Hematopoietic multipotent progenitor cell treated with erythropoietin and hydrocortisone succinate and interleukin-3 and kit ligand, for 15 days (in vitro differentiated cells): ENCODE measurements at regions not wholly inside any gene's neighbourhood (a gene's known extent, or its start where the extent isn't known, plus 50 kb on each side); places are given as distances from the start of the nearest gene placed in this dataset.

Source experiments
- DNase-seq: peaks from one replicate; pipeline ENCODE4 v3.0.0-alpha.2; 2015; ENCODE audit warnings: low spot score

DNA sequence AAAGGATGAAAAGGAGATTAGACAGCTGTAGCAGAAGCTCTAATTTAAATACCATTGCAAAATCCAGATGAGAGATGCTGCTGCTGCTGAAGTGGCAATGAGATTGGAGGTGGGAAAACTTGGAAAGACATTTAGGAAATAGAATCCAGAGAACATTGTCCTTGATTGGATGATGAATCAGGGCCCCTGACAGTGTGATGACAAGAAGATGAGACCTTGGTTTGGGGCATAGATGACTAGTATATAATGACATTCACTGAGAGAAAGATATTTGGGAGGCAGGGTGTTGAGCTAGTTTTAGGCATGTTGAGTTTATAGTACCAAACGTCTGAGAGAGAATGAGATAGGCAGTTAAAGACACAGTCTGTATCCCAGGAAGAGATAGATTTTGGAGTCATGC, 311.5 kb upstream of the MPDZ start:
- no peak for DNase-seq

DNA sequence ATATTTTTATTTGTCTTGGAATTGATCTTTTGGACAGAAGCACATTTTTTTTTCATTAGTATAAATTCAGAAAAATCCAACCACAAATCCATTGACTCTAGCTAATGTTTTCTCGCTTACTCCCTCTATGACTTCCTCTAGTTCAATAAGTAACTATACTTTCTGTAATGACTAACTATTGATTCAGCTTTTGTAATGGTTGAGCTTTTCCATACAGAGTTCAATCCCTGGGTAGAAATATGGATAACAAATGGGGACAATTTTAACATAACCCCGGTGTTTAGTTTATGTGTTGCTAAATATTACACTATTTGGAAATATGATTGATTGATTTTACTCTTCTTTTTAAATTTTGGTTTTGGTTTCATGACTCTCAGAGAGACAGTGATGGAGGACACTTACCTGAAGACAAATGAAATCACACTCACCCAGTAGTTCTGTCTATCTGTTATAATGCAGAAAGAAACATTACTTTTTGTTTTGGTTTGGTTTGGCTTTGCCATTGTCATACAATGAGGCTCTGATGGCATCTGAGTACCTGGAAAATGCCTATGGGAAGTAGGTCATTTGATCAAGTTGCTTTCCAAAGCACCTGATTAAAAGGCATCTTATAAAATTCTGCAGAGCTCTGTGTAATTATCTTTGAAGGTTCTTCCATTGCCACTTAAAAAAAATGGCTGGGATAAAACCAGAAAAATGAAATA, 309.7 kb upstream of the MPDZ start:
- DNase-seq = no peak

DNA sequence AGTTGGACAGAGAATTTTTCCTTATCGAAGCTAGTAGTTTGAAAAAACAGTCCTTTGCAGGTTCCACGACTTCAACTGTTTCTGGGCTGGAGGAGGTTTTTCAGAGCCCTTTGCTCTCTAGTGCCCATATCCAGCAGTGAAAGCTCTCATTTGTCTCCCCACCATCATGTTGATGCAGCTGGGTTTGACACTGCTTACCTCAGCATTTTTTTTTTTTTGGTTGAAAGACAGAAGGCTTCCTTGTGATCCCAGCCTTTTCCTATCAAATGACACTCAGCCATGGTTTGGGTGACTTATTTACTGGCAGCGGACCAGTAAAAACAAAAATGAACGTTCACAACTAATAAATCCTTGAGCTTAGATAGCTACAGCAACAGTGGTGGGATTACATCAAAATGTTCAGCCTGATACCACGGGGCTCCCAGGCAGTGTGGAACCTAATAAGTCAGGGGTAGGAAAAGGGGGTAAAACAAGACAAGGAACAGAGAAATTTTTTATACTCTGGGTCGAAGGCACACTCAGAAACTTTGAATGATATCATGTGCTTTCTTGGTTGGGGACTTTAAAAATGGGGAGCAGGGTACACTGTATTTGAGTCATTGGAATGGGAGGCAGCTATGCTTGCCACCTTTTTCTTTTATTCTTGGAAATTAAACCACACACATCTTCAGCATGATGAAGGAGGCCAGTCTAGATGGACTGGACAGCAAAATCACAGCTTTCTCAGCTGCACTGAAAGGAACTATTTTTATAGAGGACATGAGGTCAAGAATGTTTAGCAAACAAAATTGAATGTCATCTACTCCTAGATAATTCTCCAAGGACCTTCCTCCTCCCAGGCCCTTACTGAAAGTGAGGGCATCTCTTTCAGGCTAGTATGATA, 308.9 kb upstream of the MPDZ start:
- DNase-seq = no peak

DNA sequence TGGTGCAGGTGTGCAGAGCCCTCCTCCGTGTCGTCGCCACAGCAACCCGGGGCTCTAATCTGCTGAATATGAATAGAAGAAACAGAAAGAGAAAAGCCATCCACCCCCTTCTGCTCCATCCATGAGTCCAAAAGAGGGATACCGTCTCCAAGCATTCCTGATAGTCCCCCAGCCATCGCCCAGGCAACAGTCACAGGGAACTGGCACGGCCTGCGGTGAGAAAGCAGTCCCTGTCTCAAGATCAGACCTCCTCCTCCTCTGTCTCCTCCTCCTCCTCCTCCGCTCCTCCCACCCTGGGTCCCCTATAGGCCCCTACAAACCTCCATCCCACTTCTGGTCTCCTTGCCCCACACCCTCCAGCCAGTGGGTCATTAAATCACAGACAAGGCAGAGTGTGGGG, 308.1 kb upstream of the MPDZ start:
- no peak for DNase-seq

DNA sequence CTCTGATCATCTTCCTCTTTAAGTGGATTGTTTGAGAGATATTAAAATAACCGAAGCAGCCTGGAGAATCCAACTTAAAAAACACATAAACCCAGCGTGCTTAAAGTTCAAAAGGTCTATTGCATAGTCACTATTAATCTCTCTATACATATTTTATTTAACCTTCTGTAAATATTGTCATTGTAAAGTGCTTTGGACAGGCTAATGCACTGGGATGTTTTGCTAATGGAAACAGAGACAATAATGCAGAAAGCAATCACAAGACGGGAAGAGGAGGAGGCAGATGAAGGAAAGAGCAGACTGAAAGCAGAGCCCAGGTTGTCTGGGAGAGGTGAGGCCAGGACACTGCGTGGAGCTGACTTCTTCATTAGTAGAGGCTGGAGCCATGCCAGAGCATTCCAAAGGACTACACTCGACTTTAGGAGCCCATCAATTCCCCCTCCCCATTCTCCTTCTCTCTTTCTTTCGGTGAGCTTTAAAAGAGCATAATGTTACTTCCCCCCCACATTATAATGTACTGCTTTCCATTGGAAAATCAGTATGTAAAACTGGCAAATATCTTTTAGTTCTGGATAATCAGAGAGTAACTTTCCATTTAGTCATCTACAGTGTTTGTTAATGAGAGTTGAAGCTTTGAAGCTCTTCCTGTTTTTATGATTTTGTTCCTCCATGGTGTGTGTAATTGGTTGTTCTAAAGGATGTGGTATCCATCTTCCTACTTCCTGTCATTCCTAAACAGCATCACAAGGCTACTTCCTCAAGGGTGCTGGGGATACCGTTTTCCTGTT, 307.3 kb upstream of the MPDZ start:
- no peak for DNase-seq

DNA sequence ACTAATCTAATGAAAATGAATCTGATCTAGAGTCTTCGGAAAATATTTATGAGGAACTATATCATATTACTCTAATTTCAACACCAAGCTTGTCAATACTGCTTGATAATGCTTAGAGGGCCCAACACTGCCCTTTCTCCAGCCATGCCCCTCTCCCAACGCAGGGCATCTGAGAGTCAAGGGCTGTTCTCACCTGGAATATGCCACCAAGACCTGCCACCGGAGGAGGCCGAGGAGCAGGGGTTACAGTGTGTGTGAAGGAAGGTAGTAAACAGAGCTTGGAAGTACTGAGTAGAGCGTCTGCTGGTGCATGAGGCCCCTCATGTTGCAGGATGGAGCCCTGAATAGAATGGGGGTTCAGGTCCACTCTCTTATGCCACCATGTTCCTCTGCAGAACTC, 301.3 kb upstream of the MPDZ start:
- DNase-seq = no peak

DNA sequence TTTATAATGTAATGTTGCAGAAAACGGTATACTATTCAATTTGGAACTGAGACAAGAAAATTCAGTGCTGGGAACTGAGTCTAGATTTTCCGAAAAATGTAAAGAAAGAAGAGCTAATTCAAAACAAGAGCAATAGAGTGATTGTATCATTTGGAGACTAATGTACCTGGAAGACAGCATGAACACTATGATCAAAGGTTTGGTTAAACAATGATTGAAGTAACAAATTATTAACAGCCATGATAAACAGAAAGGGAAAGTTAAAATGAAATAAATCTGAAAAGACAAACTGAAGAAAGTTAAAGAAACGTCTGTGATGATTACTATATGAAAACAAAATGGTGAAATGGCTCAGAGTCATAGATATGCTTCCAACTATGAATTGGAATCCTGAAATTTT, 300.6 kb upstream of the MPDZ start:
- no peak for DNase-seq

DNA sequence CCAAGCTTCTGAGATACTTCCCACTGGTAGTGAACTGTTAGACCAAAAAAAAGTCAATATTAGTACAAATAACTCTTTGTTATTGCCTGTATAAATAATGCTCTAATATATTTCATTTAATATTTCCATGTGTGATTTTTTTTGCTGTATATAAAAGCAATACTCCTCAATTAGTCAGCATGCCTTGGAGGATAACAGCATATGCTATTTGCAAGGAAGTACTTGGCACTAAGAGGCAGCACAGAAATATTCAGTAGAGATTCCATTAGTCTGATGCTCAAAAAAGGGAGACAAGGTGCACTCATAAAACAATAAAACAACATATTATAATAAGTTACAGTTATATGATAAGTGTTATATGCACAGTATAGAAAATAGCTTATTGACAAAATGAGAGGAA, 296.6 kb upstream of the MPDZ start:
- no peak for DNase-seq

DNA sequence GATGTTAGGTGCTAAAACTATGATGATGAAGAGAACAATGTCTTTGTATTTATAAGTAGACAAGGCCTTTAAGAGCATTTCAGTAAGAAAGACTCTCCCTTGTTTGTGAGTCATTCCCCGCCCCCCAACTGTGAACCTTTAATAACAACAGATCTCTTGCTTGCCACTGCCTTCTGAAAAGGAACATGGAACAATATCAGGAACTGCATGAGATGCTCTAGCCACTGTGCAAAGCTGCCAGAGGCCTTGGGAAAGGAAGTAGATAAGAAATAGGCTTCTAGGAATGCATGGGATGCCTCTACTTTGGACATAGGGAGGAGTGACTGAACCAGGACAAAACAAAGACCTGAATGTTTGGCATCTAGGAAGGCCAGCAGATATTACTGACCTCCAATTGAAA, 296.1 kb upstream of the MPDZ start:
- no peak for DNase-seq

DNA sequence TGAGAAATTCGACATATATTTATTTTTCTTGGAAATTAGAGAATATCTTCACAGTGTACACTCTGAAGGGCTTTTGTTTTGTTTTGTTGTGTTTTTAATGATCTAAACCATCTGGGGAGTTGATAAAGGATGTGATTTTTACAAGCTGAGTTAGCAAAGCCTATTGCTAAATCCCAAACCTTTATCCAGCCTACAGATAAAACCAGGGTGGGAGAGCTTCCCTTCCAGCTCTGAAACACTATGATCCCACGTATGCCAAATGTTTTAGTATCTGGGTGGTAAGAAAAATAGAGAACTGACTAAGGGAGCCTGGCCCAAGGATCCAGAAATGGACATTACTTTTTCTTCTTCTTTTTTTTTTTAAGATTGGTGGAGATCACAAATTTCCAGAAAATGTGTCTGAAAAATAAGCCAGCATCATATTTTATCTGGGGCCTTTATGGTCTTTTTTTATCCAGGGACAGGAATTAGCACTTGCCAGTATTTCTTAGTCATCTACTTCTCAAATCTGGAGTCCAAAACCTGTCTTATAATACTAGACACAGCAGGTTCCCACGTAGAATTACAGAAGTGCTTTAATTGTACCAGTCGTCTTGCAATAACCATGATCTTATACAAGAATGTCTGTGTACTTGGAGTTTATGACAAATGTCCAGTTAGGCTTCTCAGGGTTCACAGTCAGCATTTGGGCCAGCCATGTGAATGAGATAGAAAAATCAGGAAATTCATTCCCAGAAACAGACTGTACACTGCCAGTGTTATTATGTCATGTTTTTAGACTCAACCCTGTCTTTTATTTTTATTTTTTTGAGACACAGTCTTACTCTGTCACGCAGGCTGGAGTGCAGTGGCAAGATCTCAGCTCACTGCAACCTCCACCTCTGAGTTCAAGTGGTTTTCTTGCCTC, 290.8 kb upstream of the MPDZ start:
- no peak for DNase-seq

DNA sequence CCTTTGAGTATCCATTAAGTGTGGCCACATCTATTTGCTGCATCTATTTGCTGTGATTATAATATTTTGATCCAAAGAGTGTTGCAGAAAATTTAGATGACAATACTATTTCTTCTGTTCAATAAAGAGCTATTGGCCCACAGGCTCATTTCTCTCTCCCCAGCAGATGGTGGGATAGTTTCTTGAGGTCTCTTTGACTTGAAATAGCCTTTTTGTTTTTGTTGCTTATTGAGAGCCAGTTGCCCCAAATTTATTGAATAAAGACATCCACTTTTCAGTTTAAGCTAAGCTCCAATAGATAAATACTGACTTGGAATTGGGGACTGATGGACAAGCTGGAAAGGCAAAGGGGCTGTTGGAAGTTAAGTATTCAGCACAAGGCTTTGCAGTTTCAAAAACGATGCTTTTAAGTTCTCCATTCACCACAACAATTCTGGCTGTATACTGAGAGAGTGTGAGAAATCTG, 290.1 kb upstream of the MPDZ start:
- DNase-seq = no peak

DNA sequence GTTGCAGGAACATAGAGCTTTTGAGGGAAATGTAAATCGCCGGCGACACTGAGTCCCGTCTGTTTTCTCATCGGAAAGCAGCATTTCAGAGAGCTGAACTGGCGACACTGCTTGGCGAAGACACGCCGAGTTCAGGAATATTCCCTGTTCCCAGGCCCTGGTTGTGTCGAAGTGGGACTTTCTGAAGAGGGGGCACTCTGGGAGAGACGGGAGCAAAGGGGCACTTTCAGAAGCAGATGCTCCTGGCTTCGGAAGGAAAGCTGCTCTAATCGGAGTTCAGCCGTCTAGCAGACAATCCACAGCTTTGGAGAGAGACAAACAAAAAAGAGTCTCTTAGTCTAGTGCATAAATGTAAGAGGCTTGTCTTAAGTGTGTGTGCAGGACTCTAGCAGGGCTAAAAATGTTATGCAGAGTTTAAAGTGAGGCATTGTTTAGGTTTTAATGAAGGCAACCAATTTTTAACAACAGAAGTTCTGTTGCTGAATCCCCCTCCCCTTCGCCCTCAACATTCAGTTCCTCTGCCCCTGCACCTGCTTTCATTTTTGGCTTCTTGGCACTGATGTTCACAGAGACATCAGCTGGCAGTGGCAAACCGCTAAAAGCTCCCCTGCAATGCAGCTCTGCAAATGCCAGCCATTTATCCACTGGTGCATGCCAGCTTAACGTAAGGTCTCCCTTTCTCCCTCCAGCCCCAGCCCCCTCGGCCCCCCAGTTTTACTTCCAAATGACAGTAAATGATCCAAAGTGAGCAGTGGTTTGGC, 289.5 kb upstream of the MPDZ start:
- DNase-seq = no peak

DNA sequence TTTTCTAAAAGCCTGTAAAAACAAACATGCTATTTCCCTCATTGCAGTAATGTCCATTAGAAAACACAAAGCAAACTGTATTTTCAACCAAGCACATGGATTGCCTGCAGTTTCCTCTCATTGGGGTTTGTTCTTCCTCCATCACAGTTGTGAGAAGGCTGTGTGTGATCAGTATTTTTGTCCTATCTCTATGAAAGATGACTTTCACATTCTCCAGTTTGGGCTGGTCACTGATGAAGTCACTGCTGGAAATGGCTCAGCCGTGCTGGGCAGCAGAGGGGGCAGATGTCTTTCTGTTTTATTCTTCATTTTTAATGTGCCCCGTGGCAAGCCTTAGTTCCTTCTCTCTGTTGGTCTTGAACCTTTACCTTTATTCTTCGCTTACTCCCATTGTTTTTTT, 288.9 kb upstream of the MPDZ start:
- DNase-seq = no peak

DNA sequence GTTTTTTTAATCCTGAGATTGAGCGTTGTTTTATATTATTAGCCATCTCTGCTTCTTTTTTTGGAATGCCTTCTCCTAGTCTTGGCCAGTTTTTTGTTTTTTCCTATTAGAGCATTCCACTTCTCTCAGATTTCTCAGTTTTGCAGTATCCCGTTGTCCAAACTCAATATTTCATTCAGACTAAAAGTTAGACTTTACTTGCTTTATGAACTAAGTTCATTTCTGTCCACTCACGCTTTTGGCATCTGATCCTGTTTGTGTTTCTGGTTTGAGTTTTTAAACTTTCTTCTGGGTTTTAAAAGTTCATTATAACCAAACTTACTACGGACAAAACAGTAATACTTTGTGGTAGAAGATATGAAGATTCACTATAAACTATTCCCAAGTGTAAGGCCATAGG, 288.3 kb upstream of the MPDZ start:
- DNase-seq = no peak

DNA sequence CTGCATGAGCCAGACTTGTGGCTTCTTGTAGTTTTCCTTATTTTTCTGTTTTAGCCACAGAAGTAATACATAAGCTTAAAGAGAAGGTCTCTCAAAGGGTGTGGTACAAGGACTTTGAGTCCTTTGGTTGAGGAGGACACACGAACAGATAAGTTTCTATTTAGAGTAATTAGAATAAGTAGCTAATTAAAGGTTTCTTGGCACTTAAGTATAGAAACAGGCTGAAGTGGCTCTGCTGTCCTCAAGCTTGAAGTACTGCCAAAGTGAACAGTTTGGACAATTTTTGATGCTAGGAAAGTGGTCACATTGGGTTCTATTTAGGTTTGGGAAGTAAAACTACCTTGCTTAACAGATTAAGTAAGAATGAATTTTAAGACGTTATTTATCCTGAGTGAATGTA, 278.3 kb upstream of the MPDZ start:
- DNase-seq = no peak

DNA sequence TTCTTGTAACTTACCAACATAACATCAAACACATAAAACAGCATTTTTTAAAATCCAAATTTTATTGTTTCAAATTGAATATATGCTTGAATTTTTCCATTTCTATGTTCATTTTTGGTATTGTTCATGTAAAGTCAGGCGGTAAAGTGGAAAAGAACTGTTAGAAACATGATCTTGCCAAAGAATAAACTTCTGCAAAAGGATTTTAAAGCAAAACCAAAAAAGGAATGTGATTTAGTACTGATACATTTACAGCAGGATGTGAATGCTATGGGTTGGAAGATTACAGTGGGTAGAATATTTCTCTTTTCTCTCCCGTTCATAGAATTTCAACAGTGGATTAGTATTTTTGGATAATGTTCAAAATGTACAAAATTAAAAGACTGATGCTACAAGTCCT, 277.2 kb upstream of the MPDZ start:
- no peak for DNase-seq

DNA sequence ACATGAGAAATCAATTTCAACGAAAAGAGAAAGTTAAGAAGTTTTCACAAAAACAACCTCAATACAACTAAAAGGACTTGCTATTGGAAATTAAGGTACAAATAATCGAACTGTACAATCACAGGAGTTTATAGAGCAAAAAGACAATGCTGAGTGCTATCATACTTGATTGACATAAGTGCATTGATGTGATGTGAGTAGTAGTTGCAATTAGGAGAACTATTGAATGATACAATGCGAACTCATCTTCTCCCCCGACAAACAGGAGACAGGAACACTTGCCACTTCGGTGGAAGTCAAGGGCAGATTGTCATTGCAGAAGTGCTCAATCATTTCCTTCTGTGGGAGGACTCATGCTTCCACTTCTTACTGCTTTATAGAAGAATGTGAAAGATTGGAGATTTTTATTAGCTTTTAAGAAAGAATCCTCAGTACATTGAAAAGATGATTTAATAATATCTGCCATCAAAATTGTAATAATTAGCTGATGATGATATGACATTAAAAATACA, 276.6 kb upstream of the MPDZ start:
- no peak for DNase-seq

DNA sequence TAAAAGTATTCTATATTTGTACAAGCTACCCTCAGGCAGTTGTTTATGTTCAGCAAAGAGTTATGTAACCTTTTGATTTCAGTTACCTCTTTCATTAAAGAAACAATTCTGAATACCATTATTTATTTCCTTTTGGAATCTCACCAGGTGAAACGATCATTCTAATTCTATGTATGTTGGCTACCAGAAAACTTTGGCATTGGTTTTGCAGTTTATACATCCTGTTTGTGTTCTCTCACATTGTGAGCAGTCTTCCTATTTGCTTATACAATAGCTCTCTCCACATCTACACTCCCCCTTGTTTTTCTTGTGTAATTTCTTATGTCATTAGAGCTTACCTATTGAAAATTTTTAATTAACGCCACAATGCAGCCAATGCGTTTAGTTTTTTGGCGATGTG, 276.0 kb upstream of the MPDZ start:
- DNase-seq = no peak

DNA sequence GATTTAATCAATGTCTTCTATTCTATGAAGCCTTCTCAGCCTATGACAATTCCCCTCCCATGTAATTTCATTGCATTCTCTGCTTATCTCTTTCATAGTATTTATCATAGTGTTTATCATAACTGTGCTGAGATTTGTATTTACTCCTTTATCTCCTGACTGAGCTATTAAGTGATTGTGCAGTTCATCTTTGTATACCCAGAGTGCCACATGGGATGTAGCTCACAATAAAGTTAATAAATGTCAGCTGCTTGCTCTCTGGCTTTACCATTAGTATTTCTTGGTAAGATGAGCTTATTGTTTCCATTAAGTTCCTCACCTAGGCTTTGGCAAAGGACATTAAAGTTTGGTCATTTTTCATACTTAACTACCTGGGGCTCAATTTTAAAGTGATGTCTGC, 275.1 kb upstream of the MPDZ start:
- no peak for DNase-seq

DNA sequence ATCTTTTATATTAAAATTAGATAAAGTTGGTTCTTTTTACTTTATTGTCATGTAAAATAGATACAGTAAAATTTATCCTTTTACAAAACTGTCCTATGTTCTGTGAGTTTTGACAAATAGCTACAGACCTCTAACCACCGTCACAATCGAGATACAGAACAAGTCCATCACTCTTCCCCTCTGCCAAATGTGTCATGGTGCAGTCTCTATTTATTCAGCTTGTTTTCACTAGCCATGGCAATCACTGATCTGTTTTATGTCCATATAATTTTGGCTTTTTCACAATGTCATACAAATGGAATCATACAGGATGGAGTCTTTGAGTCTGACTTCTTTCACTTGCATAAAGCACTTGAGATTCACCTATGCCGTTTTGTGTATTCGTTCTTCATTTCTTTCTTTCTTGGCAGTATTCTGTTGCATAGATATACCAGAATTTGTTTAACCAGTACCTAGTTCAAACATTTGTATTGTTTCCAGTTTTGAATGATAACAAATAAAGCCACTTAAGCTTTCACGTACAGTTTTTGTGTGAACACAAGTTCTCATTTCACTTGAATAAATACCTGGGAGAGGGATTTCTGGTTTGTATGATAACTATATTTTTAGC, 273.2 kb upstream of the MPDZ start:
- no peak for DNase-seq
